Bronchial epithelial cell (primary cell): ENCODE measurements at regions not wholly inside any gene's neighbourhood (a gene's known extent, or its start where the extent isn't known, plus 50 kb on each side); places are given as distances from the start of the nearest gene placed in this dataset.

Experiments used
- DNase-seq: peaks from one replicate; pipeline ENCODE4 v3.0.0-alpha.2; 2010; ENCODE audit warnings: low read depth
- FAIRE-seq: peaks from 2 replicates; lab custom pipeline; 2011; peaks lifted over from hg19 to GRCh38; lab: Jason Lieb, UNC
- H3K27me3 ChIP-seq: 2 replicates; pipeline ENCODE4 v1.5.1; 2011; ENCODE audit warnings: low read length; ENCODE audit not compliant: control insufficient read depth, insufficient read depth
- H3K36me3 ChIP-seq: 2 replicates; pipeline ENCODE4 v1.5.1; 2011; ENCODE audit warnings: low read length; ENCODE audit not compliant: control insufficient read depth, insufficient read depth
- H3K4me3 ChIP-seq: 2 replicates; pipeline ENCODE4 v1.5.1; 2011; ENCODE audit warnings: mild to moderate bottlenecking, low read depth, low read length, control low read depth
- TF ChIP-seq, protein P1 (sequence below): IDR thresholded peaks from 2 replicates; pipeline ENCODE4 v1.5.1; 2011; ENCODE audit warnings: mild to moderate bottlenecking, moderate library complexity, low read length, control low read depth, inconsistent platforms; ENCODE audit not compliant: insufficient read depth, severe bottlenecking

DNA sequence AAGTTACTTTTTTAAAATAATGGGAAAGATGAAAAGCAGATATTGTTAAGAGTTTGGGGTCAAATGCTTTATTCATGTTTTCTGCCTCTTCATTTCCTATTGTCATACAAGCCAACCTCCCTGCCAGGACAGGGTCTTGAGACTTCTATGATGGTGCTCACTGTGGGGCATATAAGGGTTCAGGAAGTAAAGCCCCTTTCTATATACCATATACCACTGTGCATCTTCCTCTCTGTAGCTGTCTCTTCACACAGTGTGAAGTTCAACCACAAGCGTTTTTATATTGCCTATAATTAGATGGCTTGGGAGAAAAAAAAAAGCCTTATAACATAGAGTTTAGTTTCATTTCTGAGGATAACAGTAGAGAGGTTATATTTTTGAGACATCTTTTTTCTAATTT lies 389.8 kb upstream of the SORCS1 start:
- Histone ChIP-seq H3K36me3 (no peaks in the 10 kb centered on the region), H3K27me3 (no peaks in the 10 kb centered on the region), H3K4me3 (no peak overlapping the region)
- TF ChIP-seq, protein P1, sequence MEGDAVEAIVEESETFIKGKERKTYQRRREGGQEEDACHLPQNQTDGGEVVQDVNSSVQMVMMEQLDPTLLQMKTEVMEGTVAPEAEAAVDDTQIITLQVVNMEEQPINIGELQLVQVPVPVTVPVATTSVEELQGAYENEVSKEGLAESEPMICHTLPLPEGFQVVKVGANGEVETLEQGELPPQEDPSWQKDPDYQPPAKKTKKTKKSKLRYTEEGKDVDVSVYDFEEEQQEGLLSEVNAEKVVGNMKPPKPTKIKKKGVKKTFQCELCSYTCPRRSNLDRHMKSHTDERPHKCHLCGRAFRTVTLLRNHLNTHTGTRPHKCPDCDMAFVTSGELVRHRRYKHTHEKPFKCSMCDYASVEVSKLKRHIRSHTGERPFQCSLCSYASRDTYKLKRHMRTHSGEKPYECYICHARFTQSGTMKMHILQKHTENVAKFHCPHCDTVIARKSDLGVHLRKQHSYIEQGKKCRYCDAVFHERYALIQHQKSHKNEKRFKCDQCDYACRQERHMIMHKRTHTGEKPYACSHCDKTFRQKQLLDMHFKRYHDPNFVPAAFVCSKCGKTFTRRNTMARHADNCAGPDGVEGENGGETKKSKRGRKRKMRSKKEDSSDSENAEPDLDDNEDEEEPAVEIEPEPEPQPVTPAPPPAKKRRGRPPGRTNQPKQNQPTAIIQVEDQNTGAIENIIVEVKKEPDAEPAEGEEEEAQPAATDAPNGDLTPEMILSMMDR: no peak
- FAIRE-seq: no peak
- DNase-seq: no peak

DNA sequence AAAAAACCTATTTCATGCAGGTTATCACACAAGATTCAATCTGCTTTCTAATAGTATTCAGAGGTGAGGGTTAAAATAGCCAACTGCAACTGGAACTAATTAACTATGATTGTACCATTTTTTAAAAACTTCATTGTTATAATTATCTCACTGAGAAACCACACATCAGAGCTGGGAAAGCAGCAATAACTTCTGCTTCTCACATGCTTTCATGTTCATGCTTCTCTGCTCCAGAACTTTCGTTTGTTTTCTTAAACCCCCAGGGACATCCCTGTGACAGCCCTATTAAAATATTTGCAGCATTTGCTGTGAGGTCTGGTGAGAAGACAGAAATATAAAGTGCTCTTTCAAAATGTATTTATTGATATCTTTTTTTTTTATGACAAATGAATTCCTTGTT lies 389.0 kb upstream of the SORCS1 start:
- no peak for FAIRE-seq
- Histone ChIP-seq H3K36me3 (no peaks in the 10 kb centered on the region), H3K4me3 (no peak overlapping the region), H3K27me3 (no peaks in the 10 kb centered on the region)
- no peak for DNase-seq
- TF ChIP-seq, protein P1: no peak

DNA sequence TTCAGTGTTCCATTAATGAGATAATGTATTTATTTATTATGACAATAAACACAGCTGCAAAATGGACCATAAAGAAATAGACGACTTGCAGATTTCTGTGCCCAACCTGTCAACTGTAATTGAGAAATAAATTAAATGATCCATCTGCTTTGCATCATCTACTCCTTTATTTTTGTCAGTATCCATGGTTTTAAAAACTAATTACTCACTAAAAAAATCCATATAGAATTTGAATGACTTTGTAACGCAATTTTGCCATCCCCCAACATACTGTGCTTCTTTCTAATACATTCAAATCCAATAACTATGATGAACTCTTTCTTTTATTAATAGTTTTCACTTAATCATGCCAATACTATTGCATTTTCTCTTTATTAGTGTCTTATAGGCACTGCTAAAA lies 388.5 kb upstream of the SORCS1 start:
- no peak for FAIRE-seq
- Histone ChIP-seq H3K27me3 (no peaks in the 10 kb centered on the region), H3K36me3 (no peaks in the 10 kb centered on the region), H3K4me3 (no peak overlapping the region)
- TF ChIP-seq, protein P1: no peak
- no peak for DNase-seq

DNA sequence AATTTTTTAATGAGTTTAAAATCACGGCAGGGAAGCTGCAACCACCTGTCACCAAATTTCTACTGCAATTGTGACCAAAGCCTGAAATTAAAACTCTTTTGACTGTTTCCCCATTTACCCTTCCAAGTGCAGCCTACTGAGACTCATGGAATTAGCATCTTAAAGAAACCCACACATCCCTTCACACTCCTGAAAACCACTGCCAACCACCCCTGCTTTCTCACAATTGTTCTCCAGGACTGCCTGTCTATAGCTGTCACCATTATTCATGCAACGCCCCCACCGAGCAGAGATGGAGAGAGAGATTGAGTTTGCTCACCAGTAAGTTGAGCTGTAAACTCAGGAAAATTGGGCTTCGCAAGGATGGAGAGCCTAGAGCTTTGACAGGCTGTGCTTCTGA lies 383.8 kb upstream of the SORCS1 start:
- no peak overlapping the region for H3K4me3 ChIP-seq
- FAIRE-seq (no peak), DNase-seq (no peak)
- TF ChIP-seq, protein P1: no peak
- no peaks in the 10 kb centered on the region for H3K27me3 ChIP-seq
- no peaks in the 10 kb centered on the region for H3K36me3 ChIP-seq

DNA sequence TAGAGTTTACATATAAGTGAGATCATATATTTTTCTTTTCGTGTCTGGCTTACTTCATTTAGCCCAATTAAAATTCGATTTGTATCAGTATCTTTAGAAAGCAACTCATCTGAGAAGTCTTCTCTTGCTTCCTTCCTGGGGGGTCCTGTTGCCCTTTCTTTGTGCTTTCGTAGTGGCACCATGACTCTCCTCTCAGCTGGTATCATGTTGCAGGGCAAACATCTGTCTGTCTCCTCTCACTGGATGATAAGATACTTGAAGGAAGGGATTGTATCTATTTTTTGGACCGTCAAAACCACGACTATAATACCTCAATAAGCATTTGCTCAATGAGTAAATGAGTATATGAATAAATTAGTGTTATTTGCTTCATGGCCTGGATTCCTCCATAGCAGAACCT lies 382.5 kb upstream of the SORCS1 start:
- TF ChIP-seq, protein P1: no peak
- no peak for FAIRE-seq
- Histone ChIP-seq H3K36me3 (no peaks in the 10 kb centered on the region), H3K4me3 (no peak overlapping the region), H3K27me3 (no peaks in the 10 kb centered on the region)
- no peak for DNase-seq

DNA sequence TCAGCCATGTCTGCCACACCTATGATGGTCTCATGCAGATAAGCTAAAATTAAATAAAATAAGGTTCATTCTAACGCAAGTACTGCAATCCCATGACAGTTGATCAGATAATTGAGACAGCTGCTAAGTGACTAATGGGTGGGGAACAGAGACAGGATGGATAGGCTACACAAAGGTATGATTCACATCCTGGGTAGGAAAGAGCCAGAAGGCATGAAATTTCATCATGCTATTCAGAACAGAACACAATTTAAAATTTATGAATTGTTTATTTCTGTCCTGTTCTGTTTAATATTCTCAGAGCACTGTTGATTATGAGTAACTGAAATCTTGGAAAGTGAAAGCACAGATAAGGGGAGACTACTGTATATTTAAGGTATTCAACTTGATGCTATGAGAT lies 381.8 kb upstream of the SORCS1 start:
- DNase-seq (peak; percentile 95), FAIRE-seq (no peak)
- TF ChIP-seq, protein P1: no peak
- no peaks in the 10 kb centered on the region for H3K27me3 ChIP-seq
- no peaks in the 10 kb centered on the region for H3K36me3 ChIP-seq
- no peak overlapping the region for H3K4me3 ChIP-seq
